ENCODE measurements at regions not wholly inside any gene's neighbourhood (a gene's known extent, or its start where the extent isn't known, plus 50 kb on each side); places are given as distances from the start of the nearest gene placed in this dataset.

GRCh38 chr1:95340061-95340460 lies 106.1 kb downstream of the RWDD3 start:
- Histone ChIP-seq H2BK20ac (ENCODE audit: low read length) (no peak overlapping the region), H3K4me2 (ENCODE audit: insufficient read depth in 1 of 2, low read depth in 2 of 2, low read length in 2 of 2) (no peak overlapping the region), H3K79me2 (ENCODE audit: control insufficient read depth in 1 of 2, insufficient read depth in 2 of 2, low read length in 2 of 2) (no peaks in the 10 kb centered on the region), H2AK5ac (ENCODE audit: low read depth, low read length) (no peak overlapping the region), H3K4me3 (ENCODE audit: extremely low read depth in 1 of 4, insufficient read depth in 2 of 4, low read depth in 3 of 4, low read length in 4 of 4) (no peak overlapping the region), H3K4ac (replicated peaks; ENCODE audit: insufficient read length, low read depth, low read length) (no peak overlapping the region), H3K79me1 (ENCODE audit: low read depth, low read length) (no peaks in the 10 kb centered on the region), H3K36me3 (ENCODE audit: control insufficient read depth in 2 of 4, insufficient read depth in 4 of 4, low read length in 3 of 4) (no peaks in the 10 kb centered on the region), H2BK120ac (replicated peaks; ENCODE audit: low read depth, low read length) (no peak overlapping the region), H3K18ac (ENCODE audit: extremely low read depth, low read length) (no peak overlapping the region), H2BK15ac (ENCODE audit: low read length) (no peak overlapping the region), H2AFZ (ENCODE audit: low read length) (no peak overlapping the region), H3K27ac (ENCODE audit: low read depth, low read length) (no peak overlapping the region), H3K9ac (replicated peaks in 1 of 4; ENCODE audit: extremely low read depth in 1 of 4, low read depth in 3 of 4, low read length in 3 of 4) (no peak overlapping the region), H3K14ac (ENCODE audit: insufficient read length) (no peak overlapping the region), H2BK12ac (ENCODE audit: low read depth, low read length) (no peak overlapping the region), H4K91ac (replicated peaks; ENCODE audit: insufficient read length, low read length) (no peak overlapping the region), H4K20me1 (replicated peaks in 1 of 2; ENCODE audit: control insufficient read depth in 1 of 2, insufficient read depth in 2 of 2, low read length in 2 of 2) (no peaks in the 10 kb centered on the region), H4K8ac (ENCODE audit: extremely low read depth, insufficient read depth, low read length) (no peak overlapping the region), H3K23me2 (ENCODE audit: low read depth, low read length) (no peaks in the 10 kb centered on the region), H3K56ac (replicated peaks; ENCODE audit: insufficient read length, low read depth, low read length) (no peak overlapping the region), H3K27me3 (replicated peaks in 1 of 4; ENCODE audit: control insufficient read depth in 3 of 4, extremely low read depth in 1 of 4, insufficient read depth in 3 of 4, low read length in 3 of 4) (no peaks in the 10 kb centered on the region), H3K9me3 (ENCODE audit: insufficient read depth in 2 of 2, low read depth in 1 of 2, low read length in 1 of 2) (no peaks in the 10 kb centered on the region), H2BK5ac (ENCODE audit: low read depth, low read length) (no peak overlapping the region), H3K23ac (ENCODE audit: insufficient read length) (no peak overlapping the region), H3K4me1 (replicated peaks in 1 of 4; ENCODE audit: control insufficient read depth in 3 of 4, insufficient read depth in 4 of 4, low read length in 3 of 4) (no peaks in the 10 kb centered on the region), H4K5ac (ENCODE audit: insufficient read length, low read depth, low read length) (no peak overlapping the region)
- POLR2A ChIA-PET (ENCODE audit: partially characterized antibody): no interaction called here
- DNase-seq (ENCODE audit: low read depth in 1 of 2, low spot score in 2 of 2) (no peak), FAIRE-seq (no peak)
- 90% methylated on average over 2 of the region's 2 CpGs; no CpG with 5 or more reads in 1 of the 2 experiments for WGBS, 2 experiments (ENCODE audit: extremely low coverage in 1 of 2, insufficient coverage in 1 of 2, insufficient read length in 1 of 2, insufficient replicate concordance in 2 of 2, low coverage in 1 of 2, low lambda C conversion rate in 2 of 2, missing lambda C conversion rate in 1 of 2)
- no peak for TF ChIP-seq RNF2 (IDR thresholded peaks at IDR 0.05; ENCODE audit: borderline replicate concordance, low read depth, low read length, missing control alignments, poor library complexity, severe bottlenecking)
- TF ChIP-seq ATF2 (IDR thresholded peaks at IDR 0.05; ENCODE audit: low read length): no peak
- CTCF ChIA-PET (ENCODE audit: partially characterized antibody): interaction anchor here (0.7 to 1.0 kb wide), 2 partner anchors 18 to 227 kb away, joined by 3 read pairs; no protein-coding TSS in a partner anchor

Measured in H1 (cell line).